ENCODE measurements at regions not wholly inside any gene's neighbourhood (a gene's known extent, or its start where the extent isn't known, plus 50 kb on each side); places are given as distances from the start of the nearest gene placed in this dataset.

- TF ChIP-seq, protein P1, sequence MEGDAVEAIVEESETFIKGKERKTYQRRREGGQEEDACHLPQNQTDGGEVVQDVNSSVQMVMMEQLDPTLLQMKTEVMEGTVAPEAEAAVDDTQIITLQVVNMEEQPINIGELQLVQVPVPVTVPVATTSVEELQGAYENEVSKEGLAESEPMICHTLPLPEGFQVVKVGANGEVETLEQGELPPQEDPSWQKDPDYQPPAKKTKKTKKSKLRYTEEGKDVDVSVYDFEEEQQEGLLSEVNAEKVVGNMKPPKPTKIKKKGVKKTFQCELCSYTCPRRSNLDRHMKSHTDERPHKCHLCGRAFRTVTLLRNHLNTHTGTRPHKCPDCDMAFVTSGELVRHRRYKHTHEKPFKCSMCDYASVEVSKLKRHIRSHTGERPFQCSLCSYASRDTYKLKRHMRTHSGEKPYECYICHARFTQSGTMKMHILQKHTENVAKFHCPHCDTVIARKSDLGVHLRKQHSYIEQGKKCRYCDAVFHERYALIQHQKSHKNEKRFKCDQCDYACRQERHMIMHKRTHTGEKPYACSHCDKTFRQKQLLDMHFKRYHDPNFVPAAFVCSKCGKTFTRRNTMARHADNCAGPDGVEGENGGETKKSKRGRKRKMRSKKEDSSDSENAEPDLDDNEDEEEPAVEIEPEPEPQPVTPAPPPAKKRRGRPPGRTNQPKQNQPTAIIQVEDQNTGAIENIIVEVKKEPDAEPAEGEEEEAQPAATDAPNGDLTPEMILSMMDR (IDR thresholded peaks at IDR 0.05), result no peak
- TF ChIP-seq EP300 (IDR thresholded peaks at IDR 0.05) (no peak), POLR2AphosphoS5 (IDR thresholded peaks at IDR 0.05) (no peak), POLR2A (IDR thresholded peaks at IDR 0.05) (no peak)
- no peaks in the 10 kb centered on the region for H3K4me1 ChIP-seq
Observed at GRCh38 chr2:8202132-8202531, 479.7 kb upstream of the ID2 start.

DNA sequence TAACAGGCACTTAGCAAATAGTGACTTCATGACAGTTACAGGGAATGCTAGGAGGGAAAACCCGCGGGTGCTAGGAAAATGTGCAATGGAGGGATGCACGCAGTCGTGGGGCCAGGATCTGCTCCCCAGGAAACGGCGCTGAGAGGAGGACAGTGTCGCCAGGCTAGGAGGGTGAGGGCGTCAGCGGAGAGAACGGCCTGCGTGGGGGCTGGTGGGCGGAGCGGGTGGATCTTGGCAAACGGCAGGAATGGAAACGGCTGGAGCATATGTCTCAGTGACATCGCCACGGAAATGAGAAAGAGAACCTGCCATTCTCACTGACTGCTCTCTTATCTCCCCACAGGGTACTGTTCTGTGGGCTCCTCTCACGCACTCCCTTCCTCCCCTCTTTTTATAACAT lies 478.5 kb upstream of the ID2 start:
- H3K4me1 ChIP-seq, result no peaks in the 10 kb centered on the region
- H3K36me3 ChIP-seq, result no peaks in the 10 kb centered on the region
- 93 to 94% methylated on average over 18 of the region's 18 CpGs for WGBS, 2 donors
- intact Hi-C loops (cut with DNase I), result no loop called here
- no peak overlapping the region for H3K4me3 ChIP-seq
- TF ChIP-seq, protein P1 (IDR thresholded peaks at IDR 0.05), result no peak
- TF ChIP-seq POLR2AphosphoS5 (IDR thresholded peaks at IDR 0.05), result no peak
- no peak for TF ChIP-seq POLR2A (IDR thresholded peaks at IDR 0.05)
- TF ChIP-seq EP300 (IDR thresholded peaks at IDR 0.05), result no peak
- no peak overlapping the region for H3K27ac ChIP-seq
- peaks cover 0 to 2% (median 0%) of the 10 kb centered on the region in 4 donors for H3K9me3 ChIP-seq
- H3K27me3 ChIP-seq, result no peaks in the 10 kb centered on the region
- DNase-seq, result no peak

More at GRCh38 chr2:8202132-8202531, 479.7 kb upstream of the ID2 start:
- intact Hi-C loops (cut with DNase I), result no loop called here
- Histone ChIP-seq H3K4me3 (no peak overlapping the region), H3K9me3 (peaks cover 0 to 2% (median 0%) of the 10 kb centered on the region in 4 donors), H3K27me3 (no peaks in the 10 kb centered on the region), H3K36me3 (no peaks in the 10 kb centered on the region), H3K27ac (no peak overlapping the region)
- no peak for DNase-seq
- 67 to 81% methylated on average over 7 of the region's 7 CpGs for WGBS, 2 donors

- Histone ChIP-seq H3K4me3 (no peak overlapping the region), H3K4me1 (no peaks in the 10 kb centered on the region), H3K36me3 (no peaks in the 10 kb centered on the region), H3K27ac (no peak overlapping the region), H3K9me3 (peaks cover 0 to 6% (median 0%) of the 10 kb centered on the region in 4 donors), H3K27me3 (no peaks in the 10 kb centered on the region)
- WGBS, 2 donors, result 69 to 78% methylated on average over 2 of the region's 2 CpGs
- no peak for TF ChIP-seq EP300 (IDR thresholded peaks at IDR 0.05)
- TF ChIP-seq, protein P1 (IDR thresholded peaks at IDR 0.05), result no peak
- TF ChIP-seq POLR2AphosphoS5 (IDR thresholded peaks at IDR 0.05), result no peak
- DNase-seq, result no peak
- intact Hi-C loops (cut with DNase I), result no loop called here
Observed at GRCh38 chr2:8204711-8205110, 477.1 kb upstream of the ID2 start.

DNA sequence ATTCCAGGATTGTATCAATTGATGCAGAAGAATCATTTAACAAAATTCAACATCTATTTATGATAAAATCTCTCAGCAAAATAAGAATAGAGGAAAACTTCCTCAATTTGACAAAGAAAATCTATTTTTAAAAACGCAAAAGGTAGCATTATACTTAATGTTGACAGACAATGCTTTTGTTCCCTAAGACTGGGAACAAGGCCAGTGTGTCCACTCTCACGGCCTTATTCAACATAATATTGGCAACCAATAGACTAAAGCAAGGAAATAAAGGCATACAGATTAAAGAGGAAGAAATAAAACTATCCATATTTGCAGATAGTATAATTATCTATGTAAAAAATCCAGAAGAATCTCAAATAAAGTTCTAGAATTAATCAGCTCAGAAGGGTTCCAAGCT lies 472.4 kb upstream of the ID2 start:
- TF ChIP-seq, protein P1 (IDR thresholded peaks at IDR 0.05), result no peak
- TF ChIP-seq EP300 (IDR thresholded peaks at IDR 0.05), result no peak
- no peak for DNase-seq
- Histone ChIP-seq H3K36me3 (no peaks in the 10 kb centered on the region), H3K4me3 (no peak overlapping the region), H3K27ac (no peak overlapping the region), H3K9me3 (peaks cover 0 to 8% (median 0%) of the 10 kb centered on the region in 4 donors), H3K4me1 (no peaks in the 10 kb centered on the region), H3K27me3 (no peaks in the 10 kb centered on the region)
- intact Hi-C loops (cut with DNase I), result no loop called here
- WGBS, 2 donors, result 64 to 89% methylated on average over 2 of the region's 2 CpGs

GRCh38 chr2:8211384-8211783 lies 470.5 kb upstream of the ID2 start:
- Histone ChIP-seq H3K9me3 (peaks cover 0 to 8% (median 0%) of the 10 kb centered on the region in 4 donors), H3K4me1 (peaks cover 0 to 5% (median 2%) of the 10 kb centered on the region in 4 donors), H3K27me3 (no peaks in the 10 kb centered on the region), H3K36me3 (no peaks in the 10 kb centered on the region), H3K27ac (no peak overlapping the region), H3K4me3 (no peak overlapping the region)
- DNase-seq, result no peak
- intact Hi-C loops (cut with DNase I), result loop anchor here (10.0 kb wide), 1 partner anchor 787 kb away; no protein-coding TSS in a partner anchor
- TF ChIP-seq, protein P1 (IDR thresholded peaks at IDR 0.05), result no peak
- TF ChIP-seq POLR2A (IDR thresholded peaks at IDR 0.05) (no peak), POLR2AphosphoS5 (IDR thresholded peaks at IDR 0.05) (no peak), EP300 (IDR thresholded peaks at IDR 0.05) (no peak)
- 67 to 87% methylated on average over 3 of the region's 3 CpGs for WGBS, 2 donors
